ENCODE measurements at regions not wholly inside any gene's neighbourhood (a gene's known extent, or its start where the extent isn't known, plus 50 kb on each side); places are given as distances from the start of the nearest gene placed in this dataset.
"Not testable (repeated sequence)": the region's sequence is repeated elsewhere in the genome, so short reads cannot be mapped to it uniquely, and the experiment has no call there.

DNA sequence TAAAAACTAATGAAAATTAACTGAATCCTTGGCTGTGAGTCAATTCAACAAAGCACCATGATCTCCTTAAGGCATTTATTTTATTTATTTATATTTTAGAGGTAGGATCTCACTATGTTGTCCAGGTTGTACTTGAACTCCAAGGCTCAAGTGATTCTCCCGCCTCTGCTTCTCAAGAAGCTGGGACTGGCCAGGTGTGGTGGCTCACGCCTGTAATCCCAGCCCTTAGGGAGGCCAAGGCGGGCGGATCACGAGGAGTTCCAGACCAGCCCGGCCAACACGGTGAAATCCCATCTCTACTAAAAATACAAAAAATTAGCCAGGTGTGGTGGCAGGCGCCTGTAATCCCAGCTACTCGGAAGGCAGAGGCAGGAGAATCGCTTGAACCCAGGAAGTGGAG is 52.1 kb upstream of the MAP4 start:
- H3K4me3 ChIP-seq (ENCODE audit: low read length); H3K4me1 ChIP-seq (ENCODE audit: insufficient read depth, low read length); H3K36me3 ChIP-seq (ENCODE audit: insufficient read depth, low read length); H3K27me3 ChIP-seq (ENCODE audit: insufficient read depth, low read length); H2AFZ ChIP-seq (ENCODE audit: low read depth, low read length); H3K9me3 ChIP-seq (ENCODE audit: low read length): not testable (repeated sequence)

DNA sequence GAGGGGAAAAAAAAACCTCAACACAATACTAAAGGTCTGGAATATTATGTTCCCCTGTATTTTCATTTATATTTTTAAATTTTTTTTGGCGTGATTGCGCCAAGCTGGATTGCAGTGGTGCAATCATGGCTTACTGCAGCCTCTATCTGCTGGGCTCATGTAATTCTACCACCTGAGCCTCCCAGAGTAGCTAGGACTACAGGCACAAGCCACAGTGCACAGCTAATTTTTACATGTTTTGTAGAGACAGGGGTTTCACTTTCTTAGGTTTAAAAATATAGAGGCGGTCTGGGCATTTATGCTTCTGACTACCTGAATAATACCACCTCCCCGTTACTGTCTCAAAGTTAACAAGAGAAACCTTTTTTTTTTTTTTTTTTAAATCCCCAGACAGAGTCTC is 51.1 kb upstream of the MAP4 start:
- no peak overlapping the region for H2AFZ ChIP-seq (ENCODE audit: low read depth, low read length)
- no peaks in the 10 kb centered on the region for H3K27me3 ChIP-seq (ENCODE audit: insufficient read depth, low read length)
- H3K4me1 ChIP-seq (ENCODE audit: insufficient read depth, low read length) = no peaks in the 10 kb centered on the region
- peaks cover 2% of the 10 kb centered on the region for H3K9me3 ChIP-seq (ENCODE audit: low read length)
- H3K4me3 ChIP-seq (ENCODE audit: low read length) = no peak overlapping the region
- peaks cover 8% of the 10 kb centered on the region for H3K36me3 ChIP-seq (ENCODE audit: insufficient read depth, low read length)
